WI38 (cell line): ENCODE measurements at regions not wholly inside any gene's neighbourhood (a gene's known extent, or its start where the extent isn't known, plus 50 kb on each side); places are given as distances from the start of the nearest gene placed in this dataset.

ENCODE experiments used
- H3K4me3 ChIP-seq: 2 replicates; pipeline ENCODE4 v1.5.1; 2011; ENCODE audit warnings: low read depth, mild to moderate bottlenecking, control low read depth, low read length
- CTCF ChIP-seq: IDR thresholded peaks from 2 replicates; pipeline ENCODE4 v1.5.1; 2012; ENCODE audit warnings: low read depth, mild to moderate bottlenecking, control low read depth, low read length

GRCh38 chr6:155646443-155646842 is 190.8 kb upstream of the NOX3 start:
- no peak for TF ChIP-seq CTCF

GRCh38 chr6:155645325-155645724 is 189.7 kb upstream of the NOX3 start:
- TF ChIP-seq CTCF, result no peak
- no peak overlapping the region for H3K4me3 ChIP-seq

More at GRCh38 chr6:155646443-155646842, 190.8 kb upstream of the NOX3 start:
- H3K4me3 ChIP-seq, result no peak overlapping the region

GRCh38 chr6:155641603-155642002 is 186.0 kb upstream of the NOX3 start:
- no peak for TF ChIP-seq CTCF
- no peak overlapping the region for H3K4me3 ChIP-seq

- no peak for TF ChIP-seq CTCF
- H3K4me3 ChIP-seq, result no peak overlapping the region
Observed at GRCh38 chr6:155638200-155638599, 182.6 kb upstream of the NOX3 start.

GRCh38 chr6:155635416-155635815 is 179.8 kb upstream of the NOX3 start:
- H3K4me3 ChIP-seq, result no peak overlapping the region
- TF ChIP-seq CTCF, result no peak

GRCh38 chr6:155630085-155630484 is 174.4 kb upstream of the NOX3 start:
- TF ChIP-seq CTCF, result no peak
- no peak overlapping the region for H3K4me3 ChIP-seq

- no peak for TF ChIP-seq CTCF
- H3K4me3 ChIP-seq, result no peak overlapping the region
Observed at GRCh38 chr6:155629652-155630051, 174.0 kb upstream of the NOX3 start.
